ENCODE measurements at regions not wholly inside any gene's neighbourhood (a gene's known extent, or its start where the extent isn't known, plus 50 kb on each side); places are given as distances from the start of the nearest gene placed in this dataset.

DNA sequence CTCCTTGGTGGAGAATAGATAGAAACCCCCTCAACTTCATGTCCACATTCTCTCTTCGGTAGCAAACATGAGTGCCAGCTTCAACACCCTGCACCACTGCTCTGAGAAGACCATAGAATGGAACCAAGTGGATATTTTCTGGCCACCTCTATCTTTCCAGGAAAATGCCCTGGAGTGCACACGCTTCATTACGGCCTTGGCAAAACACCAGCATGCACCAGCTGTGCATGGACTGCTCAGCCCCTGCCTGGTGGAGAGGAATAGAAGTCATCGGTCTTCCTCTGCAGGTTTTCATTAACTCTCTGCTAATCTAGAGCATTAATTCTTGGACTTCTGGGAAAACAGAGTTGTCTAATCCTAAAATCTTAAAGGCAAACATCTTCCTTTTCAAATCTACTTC lies 211.6 kb upstream of the TMEM161B start (continued):
- TF ChIP-seq BCL3 (IDR thresholded peaks at IDR 0.05; ENCODE audit: borderline replicate concordance, insufficient read depth, low read depth, low read length, poor library complexity, severe bottlenecking): no peak

DNA sequence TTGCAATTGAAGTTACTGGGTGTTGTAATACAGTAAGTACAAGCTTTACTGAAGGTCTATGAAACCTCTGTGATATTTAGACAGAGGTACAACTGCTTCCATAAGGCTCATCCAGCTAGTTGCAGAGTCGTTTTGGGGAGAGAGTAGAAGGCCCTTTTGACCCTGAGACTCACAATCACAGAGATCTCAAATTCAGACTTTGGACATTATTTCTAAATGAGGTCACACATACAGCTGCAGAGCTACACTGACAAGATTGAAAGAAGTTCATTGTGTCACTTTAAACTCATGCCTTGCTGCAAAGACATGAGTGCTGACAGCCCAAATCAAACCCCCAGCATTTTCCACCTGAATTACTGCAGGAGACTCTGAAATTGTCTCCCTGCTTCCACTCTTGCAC lies 205.9 kb upstream of the TMEM161B start:
- no peak for DNase-seq (ENCODE audit: low read depth, low spot score)
- H3K4me1 ChIP-seq (ENCODE audit: control insufficient read depth, insufficient read depth, low read length): no peaks in the 10 kb centered on the region
- intact Hi-C loops (cut with micrococcal nuclease; ENCODE audit: unreplicated experiment) (no loop called here), in situ Hi-C loops (cut with MboI) (no loop called here)
- H3K27me3 ChIP-seq (replicated peaks in 1 of 2; ENCODE audit: control insufficient read depth in 2 of 2, insufficient read depth in 2 of 2, low read length in 1 of 2): no peaks in the 10 kb centered on the region
- ChIA-PET POLR2A (no interaction called here), RAD21 (ENCODE audit: unreplicated experiment) (no interaction called here), CTCF (no interaction called here), SMC1A (ENCODE audit: uncharacterized antibody, unreplicated experiment) (no interaction called here)
- BruUV-seq (replicated peaks): no TSS peak
- no peaks in the 10 kb centered on the region for H3K79me2 ChIP-seq (ENCODE audit: control insufficient read depth, insufficient read depth, low read length)
- no peak overlapping the region for H3K4me2 ChIP-seq (ENCODE audit: control insufficient read depth, insufficient read depth)
- no peaks in the 10 kb centered on the region for H3K9me3 ChIP-seq (replicated peaks; ENCODE audit: control insufficient read depth, insufficient read depth, low read length)
- no peak for FAIRE-seq
- no peak overlapping the region for H3K27ac ChIP-seq (ENCODE audit: control insufficient read depth, insufficient read depth)
- 0% methylated on average over 1 of the region's 1 CpG for WGBS (ENCODE audit: insufficient coverage, insufficient replicate concordance, low lambda C conversion rate, missing lambda C conversion rate)
- no peak for ATAC-seq
- no peaks in the 10 kb centered on the region for H3K36me3 ChIP-seq (ENCODE audit: control insufficient read depth in 2 of 2, insufficient read depth in 2 of 2, low read length in 1 of 2)
- no peak overlapping the region for H2AFZ ChIP-seq (ENCODE audit: control insufficient read depth, low read depth, low read length)
- H4K20me1 ChIP-seq (ENCODE audit: control insufficient read depth, insufficient read depth): no peaks in the 10 kb centered on the region
- no peak overlapping the region for H3K9ac ChIP-seq (ENCODE audit: control insufficient read depth, insufficient read depth, low read length)
- H3K4me3 ChIP-seq: no peak overlapping the region
- TF ChIP-seq EED (IDR thresholded peaks at IDR 0.05; ENCODE audit: low read depth) (no peak), CREB1 (IDR thresholded peaks at IDR 0.05; ENCODE audit: low read depth) (no peak), ESRRA (IDR thresholded peaks at IDR 0.05; ENCODE audit: low read length) (no peak), KDM1A (IDR thresholded peaks at IDR 0.05; ENCODE audit: borderline replicate concordance) (no peak), ETV6 (conservative IDR thresholded peaks at IDR 0.05 in 1 of 2, IDR thresholded peaks at IDR 0.05 in 1 of 2; ENCODE audit: borderline replicate concordance in 1 of 2, low read depth in 1 of 2) (no peak), HCFC1 (IDR thresholded peaks at IDR 0.05; ENCODE audit: low read length) (no peak), KLF5 (IDR thresholded peaks at IDR 0.05; ENCODE audit: partially characterized antibody) (no peak), MTA2 (IDR thresholded peaks at IDR 0.05; ENCODE audit: low read depth) (no peak), NFXL1 (IDR thresholded peaks at IDR 0.05; ENCODE audit: borderline replicate concordance) (no peak), IKZF2 (IDR thresholded peaks at IDR 0.05) (no peak), SPI1 (IDR thresholded peaks at IDR 0.05; ENCODE audit: borderline replicate concordance, insufficient read depth, low read depth, low read length) (no peak), SMAD1 (IDR thresholded peaks at IDR 0.05; ENCODE audit: low read depth, partially characterized antibody) (no peak), ZNF274 (IDR thresholded peaks at IDR 0.05; ENCODE audit: insufficient read depth, insufficient read length) (no peak), CHD1 (IDR thresholded peaks at IDR 0.05; ENCODE audit: low read depth, low read length) (no peak)
- TF ChIP-seq, protein P1, sequence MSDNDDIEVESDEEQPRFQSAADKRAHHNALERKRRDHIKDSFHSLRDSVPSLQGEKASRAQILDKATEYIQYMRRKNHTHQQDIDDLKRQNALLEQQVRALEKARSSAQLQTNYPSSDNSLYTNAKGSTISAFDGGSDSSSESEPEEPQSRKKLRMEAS (IDR thresholded peaks at IDR 0.05; ENCODE audit: low read depth, low read length): no peak
- TF ChIP-seq, protein P2, sequence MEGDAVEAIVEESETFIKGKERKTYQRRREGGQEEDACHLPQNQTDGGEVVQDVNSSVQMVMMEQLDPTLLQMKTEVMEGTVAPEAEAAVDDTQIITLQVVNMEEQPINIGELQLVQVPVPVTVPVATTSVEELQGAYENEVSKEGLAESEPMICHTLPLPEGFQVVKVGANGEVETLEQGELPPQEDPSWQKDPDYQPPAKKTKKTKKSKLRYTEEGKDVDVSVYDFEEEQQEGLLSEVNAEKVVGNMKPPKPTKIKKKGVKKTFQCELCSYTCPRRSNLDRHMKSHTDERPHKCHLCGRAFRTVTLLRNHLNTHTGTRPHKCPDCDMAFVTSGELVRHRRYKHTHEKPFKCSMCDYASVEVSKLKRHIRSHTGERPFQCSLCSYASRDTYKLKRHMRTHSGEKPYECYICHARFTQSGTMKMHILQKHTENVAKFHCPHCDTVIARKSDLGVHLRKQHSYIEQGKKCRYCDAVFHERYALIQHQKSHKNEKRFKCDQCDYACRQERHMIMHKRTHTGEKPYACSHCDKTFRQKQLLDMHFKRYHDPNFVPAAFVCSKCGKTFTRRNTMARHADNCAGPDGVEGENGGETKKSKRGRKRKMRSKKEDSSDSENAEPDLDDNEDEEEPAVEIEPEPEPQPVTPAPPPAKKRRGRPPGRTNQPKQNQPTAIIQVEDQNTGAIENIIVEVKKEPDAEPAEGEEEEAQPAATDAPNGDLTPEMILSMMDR (IDR thresholded peaks at IDR 0.05 in 2 of 3, conservative IDR thresholded peaks at IDR 0.05 in 1 of 3; ENCODE audit: control insufficient read depth in 2 of 3, extremely low read depth in 1 of 3, insufficient read depth in 1 of 3, low read depth in 3 of 3, low read length in 3 of 3): no peak

Data from GM12878 (cell line).